Esophagus muscularis mucosa (tissue), 4 donors: ENCODE measurements at regions not wholly inside any gene's neighbourhood (a gene's known extent, or its start where the extent isn't known, plus 50 kb on each side); places are given as distances from the start of the nearest gene placed in this dataset.

Experiments
- DNase-seq: peaks from one replicate; pipeline ENCODE4 v3.0.0-alpha.2; 2017; ENCODE audit errors: extremely low spot score
- H3K27ac ChIP-seq, 4 donors: fragments of 200-600 bp; sonication (generic); replicated peaks in 1 of 4; 1 replicate in 3 of 4; 2 replicates in 1 of 4; pipeline ENCODE4 v1.5.1; 2016 to 2019; ENCODE audit warnings: mild to moderate bottlenecking in 1 of 4
- H3K27me3 ChIP-seq, 4 donors: fragments of 200-600 bp; sonication (generic); one replicate each; pipeline versions ENCODE4 v1.5.1 to v1.6.0; 2016 to 2019
- H3K36me3 ChIP-seq, 4 donors: fragments of 200-600 bp; sonication (generic); one replicate each; pipeline ENCODE4 v1.5.1; 2016 to 2019
- H3K4me1 ChIP-seq, 4 donors: fragments of 200-600 bp; sonication (generic); one replicate each; pipeline ENCODE4 v1.5.1; 2016 to 2019
- H3K4me3 ChIP-seq, 4 donors: fragments of 200-600 bp; sonication (generic); 1 replicate in 2 of 4; 2 replicates in 2 of 4; pipeline ENCODE4 v1.5.1; 2016 to 2019; ENCODE audit warnings: mild to moderate bottlenecking in 4 of 4, moderate library complexity in 1 of 4
- H3K9me3 ChIP-seq, 4 donors: fragments of 200-600 bp; sonication (generic); 1 replicate in 3 of 4; 2 replicates in 1 of 4; pipeline ENCODE4 v1.5.1; 2016 to 2019
- EP300 ChIP-seq: sonication (generic); formaldehyde crosslinking; IDR thresholded peaks from one replicate; pipeline ENCODE4 v1.6.1; 2017; ENCODE audit warnings: antibody characterized with exemption
- POLR2A ChIP-seq: fragments of 450-650 bp; IDR thresholded peaks from one replicate; pipeline ENCODE4 v1.6.1; 2017; ENCODE audit warnings: antibody characterized with exemption, moderate library complexity, mild to moderate bottlenecking, low read depth
- POLR2AphosphoS5 ChIP-seq, 2 donors: sonication (generic); formaldehyde crosslinking; IDR thresholded peaks; one replicate each; pipeline ENCODE4 v1.6.1; 2017; ENCODE audit warnings: antibody characterized with exemption in 2 of 2
- WGBS: methylation state at CpG from one replicate; pipeline ENCODE4 v1.1.5; 2018; 5-methylcytosine and 5-hydroxymethylcytosine counted together
- intact Hi-C: fragments of 100-400 bp; cut with DNase I; formaldehyde crosslinking; loops from one replicate; pipeline ENCODE4 v1.15.1; 2023
- TF ChIP-seq, protein P1 (sequence below), 3 experiments: fragments of 200-600 bp in 2 of 3; fragments of 450-650 bp in 1 of 3; sonication (generic) in 2 of 3; IDR thresholded peaks; one replicate each; pipeline ENCODE4 v1.5.1; 2017 to 2019; ENCODE audit warnings: antibody characterized with exemption in 3 of 3, mild to moderate bottlenecking in 2 of 3, moderate library complexity in 1 of 3

DNA sequence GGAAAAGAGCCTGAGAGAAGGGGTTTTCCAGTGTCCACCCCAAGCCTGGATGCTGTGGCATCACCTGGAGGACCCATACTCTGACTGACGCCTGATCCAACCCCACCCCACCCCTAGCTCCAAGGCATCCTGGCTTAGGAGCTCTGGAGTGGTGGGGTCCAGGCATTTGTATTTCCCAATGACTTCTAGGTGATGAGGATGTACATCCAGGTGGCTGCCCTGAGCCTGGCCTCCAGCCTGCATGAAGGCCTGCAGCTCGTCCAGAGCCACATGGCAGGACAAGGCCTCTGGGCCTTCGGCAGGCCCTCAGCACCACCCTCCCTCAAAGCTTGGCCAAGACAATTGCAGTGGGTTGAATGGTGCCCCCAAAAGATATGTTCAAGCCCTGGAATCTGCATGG is 347.5 kb downstream of the C16orf95 start:
- Histone ChIP-seq H3K36me3 (no peaks in the 10 kb centered on the region), H3K9me3 (peaks cover 0 to 3% (median 0%) of the 10 kb centered on the region in 4 donors), H3K4me1 (no peaks in the 10 kb centered on the region), H3K27me3 (peaks cover 0 to 43% (median 0%) of the 10 kb centered on the region in 4 donors), H3K27ac (no peak overlapping the region), H3K4me3 (no peak overlapping the region)
- no peak for DNase-seq
- intact Hi-C loops = no loop called here
- TF ChIP-seq POLR2A = no peak
- TF ChIP-seq EP300 = no peak
- TF ChIP-seq, protein P1, sequence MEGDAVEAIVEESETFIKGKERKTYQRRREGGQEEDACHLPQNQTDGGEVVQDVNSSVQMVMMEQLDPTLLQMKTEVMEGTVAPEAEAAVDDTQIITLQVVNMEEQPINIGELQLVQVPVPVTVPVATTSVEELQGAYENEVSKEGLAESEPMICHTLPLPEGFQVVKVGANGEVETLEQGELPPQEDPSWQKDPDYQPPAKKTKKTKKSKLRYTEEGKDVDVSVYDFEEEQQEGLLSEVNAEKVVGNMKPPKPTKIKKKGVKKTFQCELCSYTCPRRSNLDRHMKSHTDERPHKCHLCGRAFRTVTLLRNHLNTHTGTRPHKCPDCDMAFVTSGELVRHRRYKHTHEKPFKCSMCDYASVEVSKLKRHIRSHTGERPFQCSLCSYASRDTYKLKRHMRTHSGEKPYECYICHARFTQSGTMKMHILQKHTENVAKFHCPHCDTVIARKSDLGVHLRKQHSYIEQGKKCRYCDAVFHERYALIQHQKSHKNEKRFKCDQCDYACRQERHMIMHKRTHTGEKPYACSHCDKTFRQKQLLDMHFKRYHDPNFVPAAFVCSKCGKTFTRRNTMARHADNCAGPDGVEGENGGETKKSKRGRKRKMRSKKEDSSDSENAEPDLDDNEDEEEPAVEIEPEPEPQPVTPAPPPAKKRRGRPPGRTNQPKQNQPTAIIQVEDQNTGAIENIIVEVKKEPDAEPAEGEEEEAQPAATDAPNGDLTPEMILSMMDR (IDR thresholded peaks at IDR 0.05) = no peak
- TF ChIP-seq POLR2AphosphoS5 (IDR thresholded peaks at IDR 0.05) = no peak
- 100% methylated on average over 1 of the region's 3 CpGs for WGBS

DNA sequence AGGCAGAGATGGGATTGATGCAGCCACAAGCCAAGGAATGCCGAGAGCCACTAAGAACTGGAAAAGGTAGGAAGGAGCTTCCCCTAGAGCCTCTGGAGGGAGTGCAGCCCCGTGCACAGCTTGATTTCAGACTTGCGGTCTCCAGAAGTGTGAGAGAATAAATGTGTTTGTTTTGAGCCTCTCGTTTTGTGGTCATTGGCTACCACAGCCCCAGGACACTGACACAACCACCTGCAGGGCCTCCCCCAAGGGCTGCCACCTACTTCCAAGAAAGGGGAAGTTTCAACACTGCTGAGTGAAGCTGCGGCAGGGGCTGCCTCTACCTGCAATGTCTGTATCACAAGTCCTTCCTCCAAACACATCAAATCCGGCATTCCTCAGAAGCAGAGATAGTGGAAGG is 346.9 kb downstream of the C16orf95 start:
- DNase-seq = no peak
- TF ChIP-seq, protein P1 (IDR thresholded peaks at IDR 0.05) = no peak
- no peak for TF ChIP-seq POLR2AphosphoS5 (IDR thresholded peaks at IDR 0.05)
- TF ChIP-seq POLR2A = no peak
- TF ChIP-seq EP300 = no peak
- Histone ChIP-seq H3K9me3 (peaks cover 0 to 3% (median 0%) of the 10 kb centered on the region in 4 donors), H3K36me3 (no peaks in the 10 kb centered on the region), H3K27ac (no peak overlapping the region), H3K27me3 (peaks cover 0 to 38% (median 0%) of the 10 kb centered on the region in 4 donors), H3K4me3 (no peak overlapping the region), H3K4me1 (peaks cover 0 to under 1% (median under 1%) of the 10 kb centered on the region in 4 donors)
- intact Hi-C loops = no loop called here
- WGBS = 83% methylated on average over 5 of the region's 6 CpGs

DNA sequence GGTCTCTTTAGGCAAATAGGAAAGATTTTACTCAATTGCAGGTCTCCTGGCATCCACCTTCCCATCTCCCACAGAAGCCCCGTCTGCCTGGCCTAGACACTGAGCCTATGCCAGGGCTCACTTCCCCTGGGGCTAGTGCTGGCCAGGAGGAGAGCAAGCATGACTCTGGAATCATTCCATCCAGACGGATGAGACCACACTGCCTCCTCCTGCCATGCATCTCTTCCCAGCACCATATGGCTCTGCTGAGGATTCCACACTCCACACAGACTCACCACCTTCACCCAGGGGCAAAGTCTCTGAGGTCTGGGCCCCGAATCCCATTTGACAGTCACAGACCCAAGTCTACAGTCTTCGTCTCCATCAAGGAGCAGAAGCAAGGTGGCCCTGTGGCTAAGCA is 346.5 kb downstream of the C16orf95 start:
- peaks cover 0 to 5% (median 2%) of the 10 kb centered on the region in 4 donors for H3K4me1 ChIP-seq
- no peak overlapping the region for H3K4me3 ChIP-seq
- no peaks in the 10 kb centered on the region for H3K36me3 ChIP-seq
- peaks cover 0 to 37% (median 0%) of the 10 kb centered on the region in 4 donors for H3K27me3 ChIP-seq
- whole genome bisulfite sequencing = 92% methylated on average over 2 of the region's 4 CpGs
- peaks cover 0 to 3% (median 0%) of the 10 kb centered on the region in 4 donors for H3K9me3 ChIP-seq
- no peak overlapping the region for H3K27ac ChIP-seq
- DNase-seq = no peak
- intact Hi-C loops = no loop called here
- TF ChIP-seq POLR2AphosphoS5 (IDR thresholded peaks at IDR 0.05) (no peak), EP300 (no peak), POLR2A (no peak)
- TF ChIP-seq, protein P1 (IDR thresholded peaks at IDR 0.05) = no peak

DNA sequence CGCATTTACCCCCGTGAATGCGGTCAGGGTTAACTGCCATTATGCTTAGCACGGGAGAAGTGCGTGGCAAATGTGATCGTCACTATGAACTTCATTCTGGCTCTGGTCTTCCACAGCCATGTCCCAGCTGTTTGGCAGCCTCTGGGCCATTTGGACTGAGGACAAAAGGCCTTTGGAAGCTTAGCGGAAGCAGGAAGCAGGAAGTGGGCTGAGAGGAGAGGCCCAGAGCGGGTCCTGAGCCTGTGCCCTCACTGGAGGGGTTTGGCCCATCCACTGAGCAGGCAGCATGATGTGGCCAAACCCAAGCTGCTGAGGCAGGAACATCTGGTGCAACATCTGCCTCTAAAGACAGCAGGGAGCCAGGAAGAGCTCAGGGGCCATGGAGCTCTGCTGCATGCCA is 345.9 kb downstream of the C16orf95 start:
- intact Hi-C loops = no loop called here
- Histone ChIP-seq H3K4me3 (no peak overlapping the region), H3K9me3 (peaks cover 0 to 3% (median 0%) of the 10 kb centered on the region in 4 donors), H3K4me1 (peaks cover 0 to 11% (median 3%) of the 10 kb centered on the region in 4 donors), H3K27ac (no peak overlapping the region), H3K27me3 (peaks cover 0 to 37% (median 0%) of the 10 kb centered on the region in 4 donors), H3K36me3 (no peaks in the 10 kb centered on the region)
- DNase-seq = no peak
- 74% methylated on average over 8 of the region's 8 CpGs for WGBS
- TF ChIP-seq POLR2AphosphoS5 (IDR thresholded peaks at IDR 0.05) (no peak), EP300 (no peak), POLR2A (no peak)
- TF ChIP-seq, protein P1 (IDR thresholded peaks at IDR 0.05) = no peak

DNA sequence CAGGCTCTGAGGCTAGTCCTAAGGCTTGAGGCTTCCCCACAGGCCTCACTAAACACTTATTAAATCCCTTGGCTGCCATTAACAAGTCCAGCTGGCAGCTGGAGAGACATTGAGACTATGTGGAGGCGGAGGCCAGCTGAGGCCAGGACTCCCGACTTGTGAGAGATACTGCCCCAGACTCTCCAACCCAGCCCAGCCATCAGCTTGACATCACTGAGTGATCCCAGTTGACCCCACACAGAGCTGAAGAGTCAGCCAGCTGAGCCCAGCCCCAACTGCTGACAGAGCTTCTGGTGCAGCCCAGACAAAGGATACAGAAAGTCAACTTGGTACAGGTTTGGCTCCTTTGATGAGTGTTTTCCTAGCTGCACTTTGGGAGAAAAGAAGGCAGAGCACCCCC is 343.1 kb downstream of the C16orf95 start:
- peaks cover 0 to 3% (median 0%) of the 10 kb centered on the region in 4 donors for H3K9me3 ChIP-seq
- intact Hi-C loops = no loop called here
- H3K4me1 ChIP-seq = peaks cover 0 to 11% (median 3%) of the 10 kb centered on the region in 4 donors
- no peak for DNase-seq
- WGBS = no CpG with 5 or more reads among the region's 2 CpGs
- peaks cover 0 to 51% (median 0%) of the 10 kb centered on the region in 4 donors for H3K27me3 ChIP-seq
- H3K4me3 ChIP-seq = no peak overlapping the region
- H3K36me3 ChIP-seq = no peaks in the 10 kb centered on the region
- no peak overlapping the region for H3K27ac ChIP-seq
- no peak for TF ChIP-seq POLR2A
- TF ChIP-seq, protein P1 (IDR thresholded peaks at IDR 0.05) = no peak
- TF ChIP-seq POLR2AphosphoS5 (IDR thresholded peaks at IDR 0.05) = no peak
- no peak for TF ChIP-seq EP300
